Activated CD4-positive, alpha-beta T cell treated with anti-CD3 and anti-CD28 coated beads, Interleukin-2, Interleukin-6, amounts not matched to agents 100 ng/mL and 50 ng/mL, durations not matched to agents 16 hours and 8 hours (primary cell): ENCODE measurements at regions not wholly inside any gene's neighbourhood (a gene's known extent, or its start where the extent isn't known, plus 50 kb on each side); places are given as distances from the start of the nearest gene placed in this dataset.
A peak's percentile ranks its signal among the peaks of the same experiment; 100 is the strongest.
"Not testable (repeated sequence)": the region's sequence is repeated elsewhere in the genome, so short reads cannot be mapped to it uniquely, and the experiment has no call there.

Source experiments
- DNase-seq: peaks from one replicate; pipeline ENCODE4 v3.0.0-alpha.2; 2020

GRCh38 chr16:64287655-64288528 is 834.0 kb downstream of the CDH11 start:
- DNase-seq = no peak

GRCh38 chr16:64282181-64282580 is 839.7 kb downstream of the CDH11 start:
- DNase-seq = no peak

- no peak for DNase-seq
Observed at GRCh38 chr16:64280317-64280716, 841.5 kb downstream of the CDH11 start.

- no peak for DNase-seq
Observed at GRCh38 chr16:64278196-64278595, 843.7 kb downstream of the CDH11 start.

GRCh38 chr16:64276646-64277045 is 845.2 kb downstream of the CDH11 start:
- no peak for DNase-seq

DNA sequence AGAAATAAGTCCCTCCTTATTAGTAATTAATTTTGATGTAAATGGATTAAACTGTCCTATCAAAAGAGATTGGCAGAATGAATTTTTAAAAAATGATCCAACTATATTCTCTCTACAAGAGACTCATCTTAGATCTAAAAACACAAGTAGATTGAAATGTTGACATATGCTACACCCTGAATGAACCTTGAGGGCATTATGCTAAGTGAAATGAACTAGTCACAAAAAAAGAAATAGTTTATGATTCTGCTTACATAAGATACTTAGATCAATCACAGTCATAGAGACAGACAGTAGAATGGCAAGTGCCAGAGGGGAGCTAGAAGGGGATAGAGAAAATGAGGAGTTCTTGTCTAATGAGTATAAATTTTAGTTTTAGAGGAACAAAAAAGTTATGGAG is 849.8 kb downstream of the CDH11 start:
- DNase-seq = no peak

- DNase-seq = no peak
Observed at GRCh38 chr16:64269756-64270155, 852.1 kb downstream of the CDH11 start.

DNA sequence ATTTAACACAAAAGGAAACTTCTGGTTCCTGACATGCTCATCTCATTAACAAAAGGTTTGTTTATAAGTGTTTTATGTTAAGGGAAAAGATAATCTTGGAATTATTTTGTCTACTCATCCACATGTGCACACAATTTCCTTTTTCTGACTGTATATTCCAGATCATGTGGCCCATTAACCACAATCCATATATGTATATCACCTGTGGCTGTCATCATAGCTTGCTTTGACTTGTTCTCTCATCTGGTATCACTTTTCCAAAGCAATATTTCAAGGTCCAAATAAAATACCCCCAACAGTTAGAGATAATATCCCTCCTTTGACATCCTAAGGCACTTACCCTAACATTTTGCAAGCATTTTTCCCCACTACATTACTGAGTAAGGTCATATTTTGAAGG is 856.1 kb downstream of the CDH11 start:
- no peak for DNase-seq

- DNase-seq = not testable (repeated sequence)
Observed at GRCh38 chr16:64260631-64261401, 861.0 kb downstream of the CDH11 start.

- no peak for DNase-seq
Observed at GRCh38 chr16:64254443-64255367, 867.2 kb downstream of the CDH11 start.

GRCh38 chr16:64253525-64253924 is 868.3 kb downstream of the CDH11 start:
- peak; percentile 2 for DNase-seq

DNA sequence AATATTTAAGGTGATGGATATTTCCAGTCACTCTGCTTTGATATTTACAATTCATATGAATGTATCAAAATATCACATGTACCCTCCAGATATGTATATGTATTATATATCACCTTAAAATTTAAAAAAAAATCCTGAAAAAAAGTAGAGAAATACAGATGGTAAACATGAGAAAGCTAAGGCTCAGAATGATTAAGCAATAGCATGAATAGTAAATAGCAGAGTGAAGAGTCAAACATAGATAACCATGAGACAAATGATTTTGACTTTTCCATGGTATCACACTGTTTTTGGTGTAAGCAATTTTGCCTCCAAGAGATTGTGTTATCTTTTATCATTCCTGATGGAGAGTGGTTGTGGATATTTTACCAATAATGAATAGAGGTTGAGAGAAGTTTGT is 868.8 kb downstream of the CDH11 start:
- no peak for DNase-seq

DNA sequence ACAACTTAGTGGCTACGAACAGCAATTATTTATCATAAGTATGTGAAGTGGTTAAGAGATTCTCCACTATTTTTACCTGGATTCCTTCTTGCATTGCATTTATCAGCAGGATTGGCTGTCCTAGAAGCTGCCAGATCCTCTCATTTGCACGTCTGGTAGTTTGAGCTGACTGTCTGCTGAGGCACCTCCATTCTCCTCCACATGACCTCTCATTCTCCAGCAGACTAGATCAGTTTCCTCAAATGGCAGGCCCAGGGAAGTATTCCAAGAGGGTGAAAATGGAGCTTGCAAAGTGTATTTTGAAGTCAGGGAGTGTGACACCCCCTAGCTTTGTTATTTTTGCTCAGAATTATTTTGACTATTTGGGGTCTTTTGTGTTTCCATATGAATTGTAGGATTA is 870.1 kb downstream of the CDH11 start:
- no peak for DNase-seq

- no peak for DNase-seq
Observed at GRCh38 chr16:64250866-64251265, 871.0 kb downstream of the CDH11 start.

DNA sequence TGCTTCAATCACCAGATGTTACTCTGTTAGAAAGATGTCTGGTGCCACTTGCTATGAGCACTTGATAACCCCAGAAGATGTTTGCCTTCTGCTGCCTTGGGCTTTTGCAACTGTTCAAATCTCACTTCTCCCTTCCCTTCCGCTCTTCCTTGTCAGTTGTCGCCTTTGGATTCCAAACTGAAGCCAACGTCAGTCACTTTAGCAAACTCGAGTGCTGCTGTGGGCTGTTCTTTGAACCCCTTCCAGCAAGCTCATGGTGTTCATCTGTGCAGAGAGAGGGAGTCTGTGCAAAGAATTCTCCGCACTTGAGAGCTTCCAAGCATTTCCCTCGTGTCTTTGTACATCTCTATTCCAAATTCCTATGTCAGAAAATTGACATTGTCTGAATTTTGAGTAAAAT is 879.4 kb downstream of the CDH11 start:
- DNase-seq = no peak

DNA sequence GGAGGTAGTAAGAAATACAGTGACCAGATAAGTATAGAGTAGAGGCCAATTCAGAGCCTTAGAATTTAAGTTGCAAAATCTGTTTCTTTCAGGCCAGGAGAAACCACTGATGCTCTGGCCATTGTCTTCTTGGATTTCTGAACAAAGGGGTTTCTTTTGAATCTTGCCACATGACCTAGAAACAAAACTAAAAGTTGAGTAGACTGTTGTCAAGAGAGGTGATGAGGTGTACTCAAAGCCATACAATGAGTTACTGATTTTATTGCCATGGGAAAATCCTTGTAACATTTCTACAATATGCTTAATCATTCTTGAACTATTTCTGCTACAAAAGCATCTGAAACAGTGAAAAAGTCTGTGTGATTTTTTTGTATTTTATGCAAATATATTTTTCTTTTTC is 881.3 kb downstream of the CDH11 start:
- DNase-seq = no peak

DNA sequence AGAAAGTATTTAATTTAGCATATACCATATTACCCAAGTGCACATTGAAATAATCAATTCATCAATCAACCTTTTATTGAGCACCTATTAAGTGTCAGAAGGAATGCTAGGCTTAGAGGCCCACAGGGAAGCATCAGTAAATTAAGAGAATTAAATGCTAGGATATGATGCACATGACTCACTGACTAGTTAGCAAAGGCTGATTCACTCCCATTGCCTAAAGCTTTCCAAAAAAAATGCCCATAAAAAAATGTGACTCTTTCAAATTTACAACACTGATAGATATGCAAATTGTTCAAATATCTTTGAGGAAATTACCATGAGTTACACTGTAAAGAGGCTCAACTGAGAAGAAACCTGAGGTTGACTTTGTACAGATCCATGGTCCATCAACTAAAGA is 883.3 kb downstream of the CDH11 start:
- DNase-seq = no peak

- DNase-seq = no peak
Observed at GRCh38 chr16:64236316-64236715, 885.5 kb downstream of the CDH11 start.

DNA sequence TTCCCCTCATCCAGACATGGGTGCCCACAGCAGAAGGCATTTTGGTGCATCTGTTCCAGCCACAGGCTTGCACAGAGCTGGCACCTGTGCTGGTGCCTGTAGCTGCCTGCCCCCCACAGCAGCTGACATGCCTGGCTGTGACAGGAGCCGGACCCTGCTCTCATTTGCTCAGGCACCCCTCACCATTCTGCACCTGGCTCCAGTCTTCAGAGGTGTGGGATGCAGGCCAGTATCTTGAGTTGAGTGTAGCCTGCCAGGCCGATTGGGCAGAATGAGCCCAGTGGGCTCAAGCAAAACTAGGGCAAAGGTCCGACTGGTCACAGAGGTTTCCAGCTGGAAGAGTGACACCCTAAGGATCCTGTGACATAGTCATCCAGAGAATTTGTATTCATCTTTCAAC is 887.7 kb downstream of the CDH11 start:
- no peak for DNase-seq

DNA sequence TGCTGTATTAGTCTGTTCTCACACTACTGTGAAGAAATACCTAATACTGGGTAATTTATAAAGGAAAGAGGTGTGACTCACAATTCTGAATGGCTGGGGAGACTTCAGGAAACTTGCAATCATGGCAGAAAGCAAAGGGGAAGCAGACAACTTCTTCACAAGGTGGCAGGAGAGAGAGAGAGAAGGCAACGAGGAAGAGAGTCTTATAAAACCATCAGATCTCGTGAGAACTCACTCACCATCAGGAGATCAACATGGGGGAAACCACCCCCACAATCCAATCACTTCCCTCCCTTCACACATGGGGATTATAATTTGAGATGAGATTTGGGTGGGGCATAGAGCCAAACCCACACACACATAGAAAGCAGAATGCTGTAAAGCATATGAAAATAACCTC is 896.2 kb downstream of the CDH11 start:
- no peak for DNase-seq

DNA sequence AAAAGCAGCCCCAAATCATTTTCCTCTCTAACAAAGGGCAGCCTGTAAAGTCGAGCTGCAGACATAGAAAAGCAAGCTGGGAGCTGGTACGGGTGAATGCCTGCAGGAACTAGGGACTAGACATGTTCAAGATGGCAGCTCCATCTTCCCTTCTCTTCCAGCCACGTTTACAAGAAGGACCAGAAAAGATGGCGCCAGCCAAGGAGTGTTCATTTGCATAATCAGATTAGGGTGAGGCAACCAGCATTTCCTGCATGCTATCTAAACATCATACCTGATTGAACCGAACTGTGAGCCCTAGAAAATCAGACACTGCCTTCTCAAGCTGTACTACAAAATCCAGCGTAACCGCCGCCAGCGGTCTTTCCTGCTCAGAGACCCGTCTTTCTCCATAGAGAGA is 896.8 kb downstream of the CDH11 start:
- DNase-seq = no peak

DNA sequence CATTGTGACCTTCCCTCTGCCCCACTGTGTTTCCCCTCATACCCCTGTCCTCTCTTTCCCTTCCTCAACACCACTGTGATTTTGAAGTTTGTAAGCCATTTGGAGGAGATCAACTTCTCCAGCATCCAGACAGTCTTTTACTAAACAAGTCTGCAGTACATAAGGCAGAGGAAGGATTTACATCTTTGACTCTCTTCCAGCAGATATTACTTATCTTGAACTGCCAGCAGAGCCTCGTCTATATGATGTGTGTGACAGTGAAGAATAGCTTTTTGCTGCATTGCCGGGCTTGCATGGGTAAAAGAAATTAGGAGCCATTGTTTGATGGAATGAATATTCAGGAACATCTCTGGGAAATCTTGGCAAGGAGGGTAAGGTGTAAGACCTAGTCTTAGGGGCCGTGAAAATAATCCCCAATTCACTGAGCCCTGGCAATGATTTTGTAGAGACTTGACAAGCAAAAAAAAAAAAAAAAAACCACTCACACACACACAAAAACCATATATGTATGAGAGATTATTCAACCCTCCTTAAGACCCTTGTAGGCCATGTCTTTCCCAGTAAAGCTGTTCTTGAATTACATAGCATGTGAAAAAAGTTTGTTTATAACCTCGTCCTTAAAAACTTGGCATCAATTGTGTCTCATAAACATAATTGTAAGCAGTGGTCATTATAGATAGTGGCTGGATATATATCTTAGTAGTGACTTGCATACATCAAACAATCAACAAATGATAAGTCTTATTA is 903.9 kb downstream of the CDH11 start:
- no peak for DNase-seq
